ENCODE measurements at regions not wholly inside any gene's neighbourhood (a gene's known extent, or its start where the extent isn't known, plus 50 kb on each side); places are given as distances from the start of the nearest gene placed in this dataset.
A peak's percentile ranks its signal among the peaks of the same experiment; 100 is the strongest.

DNA sequence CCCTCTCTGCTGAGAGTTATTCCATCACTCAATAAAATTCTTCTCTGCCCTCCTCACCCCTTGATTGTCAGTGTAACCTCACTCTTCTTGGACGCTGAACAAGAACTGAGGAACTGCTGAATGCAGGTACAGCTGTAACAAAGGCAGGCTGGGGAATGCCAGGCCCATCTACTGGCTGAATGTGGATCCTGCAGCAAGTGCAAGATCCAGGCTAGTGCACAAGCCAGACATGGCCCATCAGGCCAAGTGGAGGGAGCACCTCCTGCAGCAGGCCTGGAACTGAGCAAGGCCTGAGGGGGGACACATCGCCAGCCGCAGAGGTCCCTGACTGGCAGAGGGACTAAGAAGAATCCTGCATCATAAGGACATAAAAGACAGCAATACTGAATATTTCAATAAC, 411.8 kb upstream of the PCDH10 start (continued):
- TF ChIP-seq, protein P1, sequence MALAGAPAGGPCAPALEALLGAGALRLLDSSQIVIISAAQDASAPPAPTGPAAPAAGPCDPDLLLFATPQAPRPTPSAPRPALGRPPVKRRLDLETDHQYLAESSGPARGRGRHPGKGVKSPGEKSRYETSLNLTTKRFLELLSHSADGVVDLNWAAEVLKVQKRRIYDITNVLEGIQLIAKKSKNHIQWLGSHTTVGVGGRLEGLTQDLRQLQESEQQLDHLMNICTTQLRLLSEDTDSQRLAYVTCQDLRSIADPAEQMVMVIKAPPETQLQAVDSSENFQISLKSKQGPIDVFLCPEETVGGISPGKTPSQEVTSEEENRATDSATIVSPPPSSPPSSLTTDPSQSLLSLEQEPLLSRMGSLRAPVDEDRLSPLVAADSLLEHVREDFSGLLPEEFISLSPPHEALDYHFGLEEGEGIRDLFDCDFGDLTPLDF (CRISPR knock-in tag; IDR thresholded peaks at IDR 0.05): no peak

DNA sequence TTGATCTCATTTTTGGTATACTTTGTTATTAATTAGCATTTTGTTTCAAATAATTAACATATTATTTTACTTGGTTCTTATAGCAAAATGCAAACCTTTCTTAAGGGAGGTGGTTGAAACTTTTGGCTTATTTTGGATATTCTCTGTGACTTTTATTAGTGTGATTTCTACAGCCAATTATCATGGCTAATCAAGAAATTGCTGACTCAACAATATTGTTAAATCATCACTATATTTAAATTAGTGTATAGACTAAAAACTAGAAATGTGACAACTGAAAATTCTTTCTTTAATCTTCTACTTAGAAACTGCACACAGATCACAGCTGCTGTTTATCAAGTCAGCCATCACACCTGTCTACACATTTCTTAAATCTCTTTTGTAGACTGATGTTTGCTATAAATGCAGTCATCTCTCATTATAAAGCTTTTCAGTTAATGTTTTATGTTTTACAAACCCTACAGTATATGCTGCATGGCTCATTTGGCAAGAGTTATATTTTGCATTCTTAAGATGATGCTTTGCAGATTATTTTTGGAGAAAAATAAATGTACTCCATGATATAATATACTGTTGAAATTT, 389.8 kb upstream of the PCDH10 start:
- CTCF ChIA-PET (ENCODE audit: low intra/inter-chr PET ratio, low total read pairs): no interaction called here
- TF ChIP-seq MAFF (IDR thresholded peaks at IDR 0.05; ENCODE audit: low read depth, low read length) (peak; percentile 99), MAFK (conservative IDR thresholded peaks at IDR 0.05 in 1 of 2, IDR thresholded peaks at IDR 0.05 in 1 of 2; ENCODE audit: low read length in 2 of 2) (peak; percentile 96 to 100), ARHGAP35 (CRISPR knock-in tag; IDR thresholded peaks at IDR 0.05; ENCODE audit: borderline replicate concordance) (no peak)
- no peak for FAIRE-seq
- intact Hi-C loops (cut with micrococcal nuclease; ENCODE audit: unreplicated experiment): no loop called here
- no peak overlapping the region for H2AFZ ChIP-seq (ENCODE audit: low read length)
- H3K27ac ChIP-seq (ENCODE audit: extremely low read length, insufficient read depth, low read length): no peak overlapping the region
- no peak for ATAC-seq
- in situ Hi-C loops (cut with HindIII; ENCODE audit: extremely low pct_ligation_motif_present, low pct_unique_long_range_greater_than_20kb): no loop called here
- H3K4me1 ChIP-seq (ENCODE audit: insufficient read depth, low read length): no peaks in the 10 kb centered on the region
- no peaks in the 10 kb centered on the region for H3K27me3 ChIP-seq (ENCODE audit: control insufficient read depth in 1 of 2, insufficient read depth in 2 of 2, low read length in 2 of 2)
- no peak overlapping the region for H3K9ac ChIP-seq (ENCODE audit: insufficient read depth, low read depth, low read length)
- no TSS peak for BruUV-seq (replicated peaks)
- H4K20me1 ChIP-seq (ENCODE audit: insufficient read depth, low read length): no peaks in the 10 kb centered on the region
- H3K4me2 ChIP-seq (ENCODE audit: low read depth, low read length): no peak overlapping the region
- H3K79me2 ChIP-seq (ENCODE audit: insufficient read depth, low read length): no peaks in the 10 kb centered on the region
- DNase-seq (ENCODE audit: low spot score): no peak
- H3K36me3 ChIP-seq (replicated peaks in 1 of 2; ENCODE audit: control insufficient read depth in 1 of 2, insufficient read depth in 2 of 2, low read length in 2 of 2): no peaks in the 10 kb centered on the region
- POLR2A ChIA-PET: no interaction called here
- H3K4me3 ChIP-seq (replicated peaks in 1 of 3; ENCODE audit: insufficient read depth in 1 of 3, low read depth in 2 of 3, low read length in 3 of 3): no peak overlapping the region
- H3K9me3 ChIP-seq (ENCODE audit: low read length): no peaks in the 10 kb centered on the region

- Histone ChIP-seq H3K4me3 (replicated peaks in 1 of 3; ENCODE audit: insufficient read depth in 1 of 3, low read depth in 2 of 3, low read length in 3 of 3) (no peak overlapping the region), H4K20me1 (ENCODE audit: insufficient read depth, low read length) (no peaks in the 10 kb centered on the region), H3K9me3 (ENCODE audit: low read length) (no peaks in the 10 kb centered on the region), H3K4me1 (ENCODE audit: insufficient read depth, low read length) (no peaks in the 10 kb centered on the region), H2AFZ (ENCODE audit: low read length) (no peak overlapping the region), H3K27me3 (ENCODE audit: control insufficient read depth in 1 of 2, insufficient read depth in 2 of 2, low read length in 2 of 2) (no peaks in the 10 kb centered on the region), H3K9ac (ENCODE audit: insufficient read depth, low read depth, low read length) (no peak overlapping the region), H3K4me2 (ENCODE audit: low read depth, low read length) (no peak overlapping the region), H3K79me2 (ENCODE audit: insufficient read depth, low read length) (no peaks in the 10 kb centered on the region), H3K27ac (ENCODE audit: extremely low read length, insufficient read depth, low read length) (no peak overlapping the region), H3K36me3 (replicated peaks in 1 of 2; ENCODE audit: control insufficient read depth in 1 of 2, insufficient read depth in 2 of 2, low read length in 2 of 2) (no peaks in the 10 kb centered on the region)
- POLR2A ChIA-PET: no interaction called here
- intact Hi-C loops (cut with micrococcal nuclease; ENCODE audit: unreplicated experiment) (no loop called here), in situ Hi-C loops (cut with HindIII; ENCODE audit: extremely low pct_ligation_motif_present, low pct_unique_long_range_greater_than_20kb) (no loop called here)
- CTCF ChIA-PET (ENCODE audit: low intra/inter-chr PET ratio, low total read pairs): no interaction called here
- ATAC-seq: no peak; the same call in 2 of the 3 replicates
- no peak for DNase-seq (ENCODE audit: low spot score)
- no peak for FAIRE-seq
- TF ChIP-seq ZSCAN31 (CRISPR knock-in tag; IDR thresholded peaks at IDR 0.05; ENCODE audit: low read depth): peak; percentile 84
- TF ChIP-seq MZF1 (CRISPR knock-in tag; IDR thresholded peaks at IDR 0.05; ENCODE audit: borderline replicate concordance): no peak
- WGBS (ENCODE audit: low lambda C conversion rate): 0% methylated on average over 2 of the region's 2 CpGs
- no TSS peak for BruUV-seq (replicated peaks)
These were observed 385.6 kb upstream of the PCDH10 start for GRCh38 chr4:132763465-132763864.

All from HepG2 (cell line).